ENCODE measurements at regions not wholly inside any gene's neighbourhood (a gene's known extent, or its start where the extent isn't known, plus 50 kb on each side); places are given as distances from the start of the nearest gene placed in this dataset.

- no peaks in the 10 kb centered on the region for H3K9me3 ChIP-seq (ENCODE audit: control insufficient read depth in 5 of 5, low read length in 5 of 5)
- H3K27ac ChIP-seq (ENCODE audit: low read depth, low read length) = no peak overlapping the region
- no peak overlapping the region for H3K4me3 ChIP-seq (ENCODE audit: low read depth in 1 of 5, low read length in 5 of 5)
- no peaks in the 10 kb centered on the region for H3K36me3 ChIP-seq (ENCODE audit: control insufficient read depth in 5 of 5, insufficient read depth in 5 of 5, low read length in 5 of 5)
- H3K9ac ChIP-seq (ENCODE audit: low read length in 5 of 5) = no peak overlapping the region
- no peaks in the 10 kb centered on the region for H3K4me1 ChIP-seq (ENCODE audit: control insufficient read depth in 5 of 5, insufficient read depth in 5 of 5, low read length in 5 of 5)
- no peaks in the 10 kb centered on the region for H3K27me3 ChIP-seq (ENCODE audit: control insufficient read depth in 5 of 5, insufficient read depth in 4 of 5, low read length in 5 of 5)
These were observed 200.5 kb upstream of the ACTBL2 start for GRCh38 chr5:57683036-57683630.

- H3K27me3 ChIP-seq (ENCODE audit: control insufficient read depth in 5 of 5, insufficient read depth in 4 of 5, low read length in 5 of 5) = no peaks in the 10 kb centered on the region
- no peaks in the 10 kb centered on the region for H3K9me3 ChIP-seq (ENCODE audit: control insufficient read depth in 5 of 5, low read length in 5 of 5)
- H3K9ac ChIP-seq (ENCODE audit: low read length in 5 of 5) = no peak overlapping the region
- H3K4me3 ChIP-seq (ENCODE audit: low read depth in 1 of 5, low read length in 5 of 5) = no peak overlapping the region
- H3K36me3 ChIP-seq (ENCODE audit: control insufficient read depth in 5 of 5, insufficient read depth in 5 of 5, low read length in 5 of 5) = no peaks in the 10 kb centered on the region
- H3K4me1 ChIP-seq (ENCODE audit: control insufficient read depth in 5 of 5, insufficient read depth in 5 of 5, low read length in 5 of 5) = no peaks in the 10 kb centered on the region
- no peak overlapping the region for H3K27ac ChIP-seq (ENCODE audit: low read depth, low read length)
These were observed 199.3 kb upstream of the ACTBL2 start for GRCh38 chr5:57681942-57682341.

- no peaks in the 10 kb centered on the region for H3K9me3 ChIP-seq (ENCODE audit: control insufficient read depth in 5 of 5, low read length in 5 of 5)
- no peaks in the 10 kb centered on the region for H3K4me1 ChIP-seq (ENCODE audit: control insufficient read depth in 5 of 5, insufficient read depth in 5 of 5, low read length in 5 of 5)
- H3K9ac ChIP-seq (ENCODE audit: low read length in 5 of 5) = no peak overlapping the region
- H3K36me3 ChIP-seq (ENCODE audit: control insufficient read depth in 5 of 5, insufficient read depth in 5 of 5, low read length in 5 of 5) = no peaks in the 10 kb centered on the region
- H3K27me3 ChIP-seq (ENCODE audit: control insufficient read depth in 5 of 5, insufficient read depth in 4 of 5, low read length in 5 of 5) = no peaks in the 10 kb centered on the region
- H3K27ac ChIP-seq (ENCODE audit: low read depth, low read length) = no peak overlapping the region
- H3K4me3 ChIP-seq (ENCODE audit: low read depth in 1 of 5, low read length in 5 of 5) = no peak overlapping the region
These were observed 198.1 kb upstream of the ACTBL2 start for GRCh38 chr5:57680686-57681085.

GRCh38 chr5:57677235-57677634, 194.6 kb upstream of the ACTBL2 start:
- Histone ChIP-seq H3K4me3 (ENCODE audit: low read depth in 1 of 5, low read length in 5 of 5) (no peak overlapping the region), H3K4me1 (ENCODE audit: control insufficient read depth in 5 of 5, insufficient read depth in 5 of 5, low read length in 5 of 5) (no peaks in the 10 kb centered on the region), H3K9me3 (ENCODE audit: control insufficient read depth in 5 of 5, low read length in 5 of 5) (no peaks in the 10 kb centered on the region), H3K27ac (ENCODE audit: low read depth, low read length) (no peak overlapping the region), H3K36me3 (ENCODE audit: control insufficient read depth in 5 of 5, insufficient read depth in 5 of 5, low read length in 5 of 5) (no peaks in the 10 kb centered on the region), H3K27me3 (ENCODE audit: control insufficient read depth in 5 of 5, insufficient read depth in 4 of 5, low read length in 5 of 5) (no peaks in the 10 kb centered on the region), H3K9ac (ENCODE audit: low read length in 5 of 5) (no peak overlapping the region)

- H3K4me1 ChIP-seq (ENCODE audit: control insufficient read depth in 5 of 5, insufficient read depth in 5 of 5, low read length in 5 of 5) = no peaks in the 10 kb centered on the region
- H3K9me3 ChIP-seq (ENCODE audit: control insufficient read depth in 5 of 5, low read length in 5 of 5) = no peaks in the 10 kb centered on the region
- no peak overlapping the region for H3K9ac ChIP-seq (ENCODE audit: low read length in 5 of 5)
- no peaks in the 10 kb centered on the region for H3K27me3 ChIP-seq (ENCODE audit: control insufficient read depth in 5 of 5, insufficient read depth in 4 of 5, low read length in 5 of 5)
- no peak overlapping the region for H3K4me3 ChIP-seq (ENCODE audit: low read depth in 1 of 5, low read length in 5 of 5)
- no peaks in the 10 kb centered on the region for H3K36me3 ChIP-seq (ENCODE audit: control insufficient read depth in 5 of 5, insufficient read depth in 5 of 5, low read length in 5 of 5)
- H3K27ac ChIP-seq (ENCODE audit: low read depth, low read length) = no peak overlapping the region
These were observed 193.8 kb upstream of the ACTBL2 start for GRCh38 chr5:57676222-57677098.

- Histone ChIP-seq H3K27me3 (ENCODE audit: control insufficient read depth in 5 of 5, insufficient read depth in 4 of 5, low read length in 5 of 5) (no peaks in the 10 kb centered on the region), H3K9me3 (ENCODE audit: control insufficient read depth in 5 of 5, low read length in 5 of 5) (no peaks in the 10 kb centered on the region), H3K9ac (ENCODE audit: low read length in 5 of 5) (no peak overlapping the region), H3K4me1 (ENCODE audit: control insufficient read depth in 5 of 5, insufficient read depth in 5 of 5, low read length in 5 of 5) (no peaks in the 10 kb centered on the region), H3K4me3 (ENCODE audit: low read depth in 1 of 5, low read length in 5 of 5) (no peak overlapping the region), H3K27ac (ENCODE audit: low read depth, low read length) (no peak overlapping the region), H3K36me3 (ENCODE audit: control insufficient read depth in 5 of 5, insufficient read depth in 5 of 5, low read length in 5 of 5) (no peaks in the 10 kb centered on the region)
These were observed 192.6 kb upstream of the ACTBL2 start for GRCh38 chr5:57675236-57675635.

GRCh38 chr5:57671371-57671770, 188.8 kb upstream of the ACTBL2 start:
- Histone ChIP-seq H3K9me3 (ENCODE audit: control insufficient read depth in 5 of 5, low read length in 5 of 5) (no peaks in the 10 kb centered on the region), H3K36me3 (ENCODE audit: control insufficient read depth in 5 of 5, insufficient read depth in 5 of 5, low read length in 5 of 5) (no peaks in the 10 kb centered on the region), H3K4me1 (ENCODE audit: control insufficient read depth in 5 of 5, insufficient read depth in 5 of 5, low read length in 5 of 5) (no peaks in the 10 kb centered on the region), H3K27ac (ENCODE audit: low read depth, low read length) (no peak overlapping the region), H3K4me3 (ENCODE audit: low read depth in 1 of 5, low read length in 5 of 5) (no peak overlapping the region), H3K27me3 (ENCODE audit: control insufficient read depth in 5 of 5, insufficient read depth in 4 of 5, low read length in 5 of 5) (no peaks in the 10 kb centered on the region), H3K9ac (ENCODE audit: low read length in 5 of 5) (no peak overlapping the region)

GRCh38 chr5:57666582-57666981, 184.0 kb upstream of the ACTBL2 start:
- H3K4me3 ChIP-seq (ENCODE audit: low read depth in 1 of 5, low read length in 5 of 5) = no peak overlapping the region
- H3K4me1 ChIP-seq (ENCODE audit: control insufficient read depth in 5 of 5, insufficient read depth in 5 of 5, low read length in 5 of 5) = peaks cover 0 to 3% (median 0%) of the 10 kb centered on the region in 5 donors
- H3K27ac ChIP-seq (ENCODE audit: low read depth, low read length) = no peak overlapping the region
- no peaks in the 10 kb centered on the region for H3K9me3 ChIP-seq (ENCODE audit: control insufficient read depth in 5 of 5, low read length in 5 of 5)
- no peaks in the 10 kb centered on the region for H3K36me3 ChIP-seq (ENCODE audit: control insufficient read depth in 5 of 5, insufficient read depth in 5 of 5, low read length in 5 of 5)
- H3K9ac ChIP-seq (ENCODE audit: low read length in 5 of 5) = no peak overlapping the region
- no peaks in the 10 kb centered on the region for H3K27me3 ChIP-seq (ENCODE audit: control insufficient read depth in 5 of 5, insufficient read depth in 4 of 5, low read length in 5 of 5)

GRCh38 chr5:57665146-57665936, 182.7 kb upstream of the ACTBL2 start:
- H3K36me3 ChIP-seq (ENCODE audit: control insufficient read depth in 5 of 5, insufficient read depth in 5 of 5, low read length in 5 of 5) = no peaks in the 10 kb centered on the region
- no peak overlapping the region for H3K9ac ChIP-seq (ENCODE audit: low read length in 5 of 5)
- no peak overlapping the region for H3K4me3 ChIP-seq (ENCODE audit: low read depth in 1 of 5, low read length in 5 of 5)
- H3K4me1 ChIP-seq (ENCODE audit: control insufficient read depth in 5 of 5, insufficient read depth in 5 of 5, low read length in 5 of 5) = peaks cover 0 to 3% (median 0%) of the 10 kb centered on the region in 5 donors
- no peaks in the 10 kb centered on the region for H3K27me3 ChIP-seq (ENCODE audit: control insufficient read depth in 5 of 5, insufficient read depth in 4 of 5, low read length in 5 of 5)
- no peak overlapping the region for H3K27ac ChIP-seq (ENCODE audit: low read depth, low read length)
- H3K9me3 ChIP-seq (ENCODE audit: control insufficient read depth in 5 of 5, low read length in 5 of 5) = no peaks in the 10 kb centered on the region

GRCh38 chr5:57664700-57665099, 182.1 kb upstream of the ACTBL2 start:
- Histone ChIP-seq H3K27me3 (ENCODE audit: control insufficient read depth in 5 of 5, insufficient read depth in 4 of 5, low read length in 5 of 5) (no peaks in the 10 kb centered on the region), H3K36me3 (ENCODE audit: control insufficient read depth in 5 of 5, insufficient read depth in 5 of 5, low read length in 5 of 5) (no peaks in the 10 kb centered on the region), H3K9me3 (ENCODE audit: control insufficient read depth in 5 of 5, low read length in 5 of 5) (no peaks in the 10 kb centered on the region), H3K9ac (ENCODE audit: low read length in 5 of 5) (no peak overlapping the region), H3K4me1 (ENCODE audit: control insufficient read depth in 5 of 5, insufficient read depth in 5 of 5, low read length in 5 of 5) (peaks cover 0 to 3% (median 0%) of the 10 kb centered on the region in 5 donors), H3K4me3 (ENCODE audit: low read depth in 1 of 5, low read length in 5 of 5) (no peak overlapping the region), H3K27ac (ENCODE audit: low read depth, low read length) (no peak overlapping the region)
